BE2C (cell line): ENCODE measurements at regions not wholly inside any gene's neighbourhood (a gene's known extent, or its start where the extent isn't known, plus 50 kb on each side); places are given as distances from the start of the nearest gene placed in this dataset.
"Not testable (repeated sequence)": the region's sequence is repeated elsewhere in the genome, so short reads cannot be mapped to it uniquely, and the experiment has no call there.

Experiments
- DNase-seq: peaks from one replicate; pipeline ENCODE4 v3.0.0-alpha.2; 2020
- H3K27me3 ChIP-seq: fragments of 250-450 bp; sonication (Bioruptor Pico); 2 replicates; pipeline ENCODE4 v1.5.1; 2020; ENCODE audit warnings: mild to moderate bottlenecking
- H3K36me3 ChIP-seq: fragments of 250-450 bp; sonication (Bioruptor Pico); 2 replicates; pipeline ENCODE4 v1.5.1; 2020; ENCODE audit warnings: mild to moderate bottlenecking
- H3K4me1 ChIP-seq: fragments of 250-450 bp; sonication (Bioruptor Pico); 2 replicates; pipeline ENCODE4 v1.5.1; 2020
- H3K4me3 ChIP-seq: 2 replicates; pipeline ENCODE4 v1.5.1; 2011; ENCODE audit warnings: low read depth, low read length
- H3K9me3 ChIP-seq: fragments of 250-450 bp; sonication (Bioruptor Pico); 2 replicates; pipeline ENCODE4 v1.5.1; 2020
- TF ChIP-seq, protein P1 (sequence below): IDR thresholded peaks from 2 replicates; pipeline ENCODE4 v1.5.1; 2012; ENCODE audit warnings: mild to moderate bottlenecking, low read depth, low read length

GRCh38 chr21:14012409-14012808, 198.3 kb downstream of the LIPI start:
- H3K36me3 ChIP-seq = no peaks in the 10 kb centered on the region
- no peaks in the 10 kb centered on the region for H3K4me1 ChIP-seq
- H3K27me3 ChIP-seq = no peaks in the 10 kb centered on the region
- no peaks in the 10 kb centered on the region for H3K9me3 ChIP-seq
- no peak overlapping the region for H3K4me3 ChIP-seq
- TF ChIP-seq, protein P1, sequence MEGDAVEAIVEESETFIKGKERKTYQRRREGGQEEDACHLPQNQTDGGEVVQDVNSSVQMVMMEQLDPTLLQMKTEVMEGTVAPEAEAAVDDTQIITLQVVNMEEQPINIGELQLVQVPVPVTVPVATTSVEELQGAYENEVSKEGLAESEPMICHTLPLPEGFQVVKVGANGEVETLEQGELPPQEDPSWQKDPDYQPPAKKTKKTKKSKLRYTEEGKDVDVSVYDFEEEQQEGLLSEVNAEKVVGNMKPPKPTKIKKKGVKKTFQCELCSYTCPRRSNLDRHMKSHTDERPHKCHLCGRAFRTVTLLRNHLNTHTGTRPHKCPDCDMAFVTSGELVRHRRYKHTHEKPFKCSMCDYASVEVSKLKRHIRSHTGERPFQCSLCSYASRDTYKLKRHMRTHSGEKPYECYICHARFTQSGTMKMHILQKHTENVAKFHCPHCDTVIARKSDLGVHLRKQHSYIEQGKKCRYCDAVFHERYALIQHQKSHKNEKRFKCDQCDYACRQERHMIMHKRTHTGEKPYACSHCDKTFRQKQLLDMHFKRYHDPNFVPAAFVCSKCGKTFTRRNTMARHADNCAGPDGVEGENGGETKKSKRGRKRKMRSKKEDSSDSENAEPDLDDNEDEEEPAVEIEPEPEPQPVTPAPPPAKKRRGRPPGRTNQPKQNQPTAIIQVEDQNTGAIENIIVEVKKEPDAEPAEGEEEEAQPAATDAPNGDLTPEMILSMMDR = no peak
- no peak for DNase-seq

DNA sequence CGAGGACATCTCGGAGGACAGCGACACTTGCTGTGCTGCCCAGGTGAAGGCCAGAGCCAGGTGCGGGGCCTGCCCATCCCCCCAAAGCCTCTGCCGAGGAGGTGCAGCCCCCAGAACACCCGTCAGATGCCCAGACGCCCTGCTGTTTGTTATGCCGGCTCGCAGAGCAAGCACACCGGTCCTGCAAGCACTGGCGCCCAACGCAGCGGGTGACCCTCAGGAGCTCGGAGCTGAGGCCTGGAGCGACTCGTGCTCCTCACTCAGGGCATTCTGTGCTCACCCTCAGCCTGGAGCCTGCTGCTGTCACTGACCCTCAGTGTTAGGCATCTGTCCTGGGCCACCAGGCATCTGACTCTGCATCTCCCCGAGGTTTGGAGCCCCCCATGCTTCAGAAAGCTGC, 199.0 kb downstream of the LIPI start:
- H3K36me3 ChIP-seq, H3K4me3 ChIP-seq, DNase-seq, H3K4me1 ChIP-seq, H3K9me3 ChIP-seq, H3K27me3 ChIP-seq: not testable (repeated sequence)

GRCh38 chr21:14011149-14011548, 199.6 kb downstream of the LIPI start:
- H3K4me1 ChIP-seq, H3K4me3 ChIP-seq, H3K9me3 ChIP-seq, DNase-seq, H3K27me3 ChIP-seq, H3K36me3 ChIP-seq: not testable (repeated sequence)

DNA sequence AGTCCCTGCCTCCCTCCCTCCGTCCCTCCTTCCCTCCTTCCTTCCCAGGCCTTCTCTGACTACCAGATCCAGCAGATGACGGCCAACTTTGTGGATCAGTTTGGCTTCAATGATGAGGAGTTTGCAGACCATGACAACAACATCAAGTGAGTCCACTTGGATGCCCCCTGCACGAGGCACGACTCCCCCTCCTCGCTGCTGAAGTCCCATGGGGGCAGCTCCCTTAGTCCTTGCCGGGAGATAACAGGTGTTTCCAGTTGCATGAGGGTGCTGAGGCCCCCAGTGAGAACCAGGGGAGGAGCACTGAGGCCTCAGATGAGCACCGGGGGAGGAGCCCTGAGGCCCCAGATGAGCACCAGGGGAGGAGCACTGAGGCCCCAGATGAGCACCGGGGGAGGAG, 200.0 kb downstream of the LIPI start:
- DNase-seq = no peak
- H3K9me3 ChIP-seq = no peaks in the 10 kb centered on the region
- H3K36me3 ChIP-seq = no peaks in the 10 kb centered on the region
- no peaks in the 10 kb centered on the region for H3K4me1 ChIP-seq
- H3K27me3 ChIP-seq = no peaks in the 10 kb centered on the region
- TF ChIP-seq, protein P1 = no peak
- H3K4me3 ChIP-seq = no peak overlapping the region

DNA sequence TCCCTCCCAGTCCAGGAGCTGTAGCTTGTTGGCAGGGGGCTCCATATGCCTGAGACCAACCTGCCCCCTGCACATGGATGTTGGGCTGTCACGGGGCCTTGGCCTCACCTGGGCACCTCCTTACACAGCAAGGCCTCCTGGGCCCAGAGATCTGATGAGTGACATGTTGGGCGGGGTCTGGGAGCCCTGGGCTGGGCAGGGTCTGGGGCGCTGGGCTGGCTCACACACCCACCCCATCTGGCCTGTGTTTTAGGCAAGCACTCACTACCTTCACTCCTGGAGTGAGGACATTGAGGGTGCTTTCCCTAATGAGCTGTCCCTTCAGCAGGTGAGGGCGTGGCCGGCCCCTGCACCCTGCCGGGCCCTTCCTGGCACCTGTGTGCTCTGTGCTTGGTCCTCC, 200.8 kb downstream of the LIPI start:
- H3K4me1 ChIP-seq, H3K4me3 ChIP-seq, H3K9me3 ChIP-seq, H3K27me3 ChIP-seq, H3K36me3 ChIP-seq, DNase-seq: not testable (repeated sequence)

DNA sequence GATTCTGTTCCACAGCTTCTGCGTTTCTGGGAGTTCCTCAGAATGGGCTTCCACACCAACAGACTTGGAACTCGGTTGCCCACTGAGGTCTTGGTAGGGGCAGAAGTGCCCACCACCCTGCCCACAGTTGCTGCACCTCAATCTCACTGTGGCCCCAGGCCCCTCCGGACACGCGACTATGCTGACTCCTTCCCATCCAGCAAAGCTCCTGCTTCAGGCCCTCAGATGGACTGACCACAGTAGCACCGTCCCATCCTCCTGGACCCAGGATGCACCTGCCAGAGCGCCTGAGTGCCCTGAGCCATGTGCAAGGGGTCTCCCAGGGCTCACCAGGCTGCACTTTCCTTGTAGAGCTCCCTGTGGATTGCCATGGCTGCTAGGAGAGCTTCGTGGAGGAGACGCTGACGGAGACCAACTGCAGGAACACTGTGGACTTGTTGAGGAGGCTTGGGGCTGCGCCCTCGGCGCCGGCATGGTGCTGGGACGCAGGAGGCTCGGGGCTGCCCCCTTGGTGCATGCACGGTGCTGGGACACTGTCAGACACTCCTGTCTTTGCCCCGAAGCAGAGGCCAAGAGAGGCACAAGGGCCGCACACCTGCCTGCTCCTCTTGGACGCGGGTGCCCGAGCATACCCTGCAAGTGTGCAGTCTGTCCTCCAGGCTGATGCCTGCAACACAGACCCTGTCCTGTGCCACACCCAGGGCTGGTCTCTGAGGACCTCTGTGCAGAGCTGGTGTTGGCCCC, 201.3 kb downstream of the LIPI start:
- H3K9me3 ChIP-seq, H3K27me3 ChIP-seq: not testable (repeated sequence)

DNA sequence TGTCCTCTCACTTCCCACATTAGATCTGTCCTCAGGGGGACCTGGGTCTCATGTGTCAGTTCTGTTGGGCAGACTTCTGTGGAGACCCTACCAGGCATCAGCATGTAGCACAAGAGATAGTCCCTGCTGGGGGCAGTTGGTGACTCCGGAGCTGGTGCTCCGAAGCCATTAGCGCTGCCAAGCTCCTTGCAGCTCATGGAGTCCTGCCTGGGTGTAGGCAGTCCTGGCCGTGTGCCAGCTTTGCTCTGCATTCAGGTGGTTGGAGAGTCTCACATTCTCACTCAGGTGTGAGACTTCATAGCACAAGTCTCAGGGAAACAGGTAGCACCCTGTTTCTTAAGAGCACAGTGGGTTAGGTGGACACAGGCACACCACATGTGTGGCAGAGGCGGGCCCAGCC, 202.3 kb downstream of the LIPI start:
- not testable (repeated sequence) for H3K36me3 ChIP-seq, H3K4me1 ChIP-seq, DNase-seq, H3K9me3 ChIP-seq, H3K27me3 ChIP-seq, H3K4me3 ChIP-seq

More for the DNA sequence above, 201.3 kb downstream of the LIPI start:
- not testable (repeated sequence) for DNase-seq, H3K4me3 ChIP-seq, H3K4me1 ChIP-seq, H3K36me3 ChIP-seq

GRCh38 chr21:14008006-14008405, 202.7 kb downstream of the LIPI start:
- not testable (repeated sequence) for DNase-seq, H3K27me3 ChIP-seq, H3K9me3 ChIP-seq, H3K4me3 ChIP-seq, H3K4me1 ChIP-seq, H3K36me3 ChIP-seq

- H3K36me3 ChIP-seq = not testable (repeated sequence)
These were observed 204.6 kb downstream of the LIPI start for GRCh38 chr21:14006144-14006543.

GRCh38 chr21:13986996-13987958, 223.5 kb downstream of the LIPI start:
- not testable (repeated sequence) for H3K27me3 ChIP-seq, H3K36me3 ChIP-seq, H3K4me3 ChIP-seq, H3K9me3 ChIP-seq, DNase-seq, H3K4me1 ChIP-seq

More at GRCh38 chr21:14006144-14006543, 204.6 kb downstream of the LIPI start:
- not testable (repeated sequence) for DNase-seq, H3K4me3 ChIP-seq, H3K9me3 ChIP-seq, H3K27me3 ChIP-seq, H3K4me1 ChIP-seq

- not testable (repeated sequence) for DNase-seq, H3K27me3 ChIP-seq, H3K4me1 ChIP-seq, H3K36me3 ChIP-seq, H3K4me3 ChIP-seq, H3K9me3 ChIP-seq
These were observed 224.6 kb downstream of the LIPI start for GRCh38 chr21:13985865-13986863.

GRCh38 chr21:13985137-13985864, 225.5 kb downstream of the LIPI start:
- DNase-seq, H3K27me3 ChIP-seq, H3K36me3 ChIP-seq, H3K4me1 ChIP-seq, H3K4me3 ChIP-seq, H3K9me3 ChIP-seq: not testable (repeated sequence)
